ENCODE measurements at regions not wholly inside any gene's neighbourhood (a gene's known extent, or its start where the extent isn't known, plus 50 kb on each side); places are given as distances from the start of the nearest gene placed in this dataset.
A peak's percentile ranks its signal among the peaks of the same experiment; 100 is the strongest.

DNA sequence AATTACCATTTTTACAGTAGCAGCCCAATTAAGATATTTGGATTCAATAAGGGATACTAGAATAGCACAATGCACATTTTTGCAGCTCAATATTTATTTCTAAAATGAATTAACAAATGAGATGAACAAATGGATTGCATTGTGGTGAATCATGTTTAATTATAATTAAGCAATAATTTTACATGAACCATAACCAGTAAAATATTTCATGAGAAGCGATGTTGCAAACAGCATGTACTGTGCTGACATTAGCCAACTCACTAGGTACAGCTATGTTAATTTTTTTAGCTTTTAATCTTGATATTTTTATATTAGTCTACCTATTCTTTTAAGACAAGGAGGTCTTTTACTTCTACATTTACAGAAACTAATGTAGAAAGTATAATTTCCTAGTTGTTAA is 399.1 kb upstream of the AKR1E2 start:
- H3K4me3 Mint-ChIP-seq (ENCODE audit: unreplicated experiment): no peak overlapping the region
- no peak overlapping the region for H3K27ac Mint-ChIP-seq (ENCODE audit: low read depth, unreplicated experiment)
- POLR2A ChIA-PET: interaction anchor here (0.8 to 1.4 kb wide), 5 partner anchors 12 to 977 kb away, joined by 3 to 6 read pairs (median 3); no protein-coding TSS in a partner anchor
- no peaks in the 10 kb centered on the region for H3K4me1 Mint-ChIP-seq (ENCODE audit: insufficient read depth, unreplicated experiment)
- H3K36me3 Mint-ChIP-seq (ENCODE audit: insufficient read depth, unreplicated experiment): no peaks in the 10 kb centered on the region
- TF ChIP-seq, protein P1, sequence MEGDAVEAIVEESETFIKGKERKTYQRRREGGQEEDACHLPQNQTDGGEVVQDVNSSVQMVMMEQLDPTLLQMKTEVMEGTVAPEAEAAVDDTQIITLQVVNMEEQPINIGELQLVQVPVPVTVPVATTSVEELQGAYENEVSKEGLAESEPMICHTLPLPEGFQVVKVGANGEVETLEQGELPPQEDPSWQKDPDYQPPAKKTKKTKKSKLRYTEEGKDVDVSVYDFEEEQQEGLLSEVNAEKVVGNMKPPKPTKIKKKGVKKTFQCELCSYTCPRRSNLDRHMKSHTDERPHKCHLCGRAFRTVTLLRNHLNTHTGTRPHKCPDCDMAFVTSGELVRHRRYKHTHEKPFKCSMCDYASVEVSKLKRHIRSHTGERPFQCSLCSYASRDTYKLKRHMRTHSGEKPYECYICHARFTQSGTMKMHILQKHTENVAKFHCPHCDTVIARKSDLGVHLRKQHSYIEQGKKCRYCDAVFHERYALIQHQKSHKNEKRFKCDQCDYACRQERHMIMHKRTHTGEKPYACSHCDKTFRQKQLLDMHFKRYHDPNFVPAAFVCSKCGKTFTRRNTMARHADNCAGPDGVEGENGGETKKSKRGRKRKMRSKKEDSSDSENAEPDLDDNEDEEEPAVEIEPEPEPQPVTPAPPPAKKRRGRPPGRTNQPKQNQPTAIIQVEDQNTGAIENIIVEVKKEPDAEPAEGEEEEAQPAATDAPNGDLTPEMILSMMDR (IDR thresholded peaks at IDR 0.05; ENCODE audit: unreplicated experiment): no peak
- CTCF ChIA-PET: interaction anchor here (0.6 kb wide), 1 partner anchor 75 kb away, joined by 3 read pairs; no protein-coding TSS in a partner anchor
- no TSS peak for BruUV-seq (replicated peaks)
- peak; percentile 5 for DNase-seq (ENCODE audit: unreplicated experiment)
- intact Hi-C loops (cut with micrococcal nuclease): no loop called here
- H3K9me3 Mint-ChIP-seq (ENCODE audit: unreplicated experiment): no peaks in the 10 kb centered on the region
- no peaks in the 10 kb centered on the region for H3K27me3 Mint-ChIP-seq (ENCODE audit: insufficient read depth, unreplicated experiment)

DNA sequence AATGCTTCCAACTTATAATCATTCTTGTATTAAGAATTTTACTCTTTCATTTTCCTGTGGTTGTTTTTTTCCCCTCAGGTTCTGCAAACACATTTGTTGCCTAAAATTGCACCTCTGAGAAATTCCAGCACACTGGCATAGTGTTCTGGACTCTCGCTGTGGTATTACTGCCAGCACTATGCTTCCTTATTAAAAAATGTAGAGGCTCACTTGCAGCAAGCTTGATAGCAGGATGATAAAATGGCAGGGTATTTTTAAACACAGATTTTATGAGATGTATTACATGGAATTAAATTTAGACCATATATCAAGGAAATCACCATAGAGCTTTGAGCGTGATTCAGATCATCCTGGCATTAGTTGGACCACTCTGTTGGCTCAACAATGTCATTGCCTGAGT is 416.7 kb upstream of the AKR1E2 start:
- no TSS peak for BruUV-seq (replicated peaks)
- ChIA-PET CTCF (no interaction called here), POLR2A (interaction anchor here (0.6 to 0.7 kb wide), 3 partner anchors 53 to 349 kb away, joined by 3 read pairs; no protein-coding TSS in a partner anchor)
- no peak for DNase-seq (ENCODE audit: unreplicated experiment)
- no peaks in the 10 kb centered on the region for H3K27me3 Mint-ChIP-seq (ENCODE audit: insufficient read depth, unreplicated experiment)
- no peaks in the 10 kb centered on the region for H3K9me3 Mint-ChIP-seq (ENCODE audit: unreplicated experiment)
- TF ChIP-seq, protein P1 (IDR thresholded peaks at IDR 0.05; ENCODE audit: unreplicated experiment): no peak
- no peaks in the 10 kb centered on the region for H3K36me3 Mint-ChIP-seq (ENCODE audit: insufficient read depth, unreplicated experiment)
- peaks cover 7% of the 10 kb centered on the region for H3K4me1 Mint-ChIP-seq (ENCODE audit: insufficient read depth, unreplicated experiment)
- intact Hi-C loops (cut with micrococcal nuclease): no loop called here
- no peak overlapping the region for H3K4me3 Mint-ChIP-seq (ENCODE audit: unreplicated experiment)
- no peak overlapping the region for H3K27ac Mint-ChIP-seq (ENCODE audit: low read depth, unreplicated experiment)

DNA sequence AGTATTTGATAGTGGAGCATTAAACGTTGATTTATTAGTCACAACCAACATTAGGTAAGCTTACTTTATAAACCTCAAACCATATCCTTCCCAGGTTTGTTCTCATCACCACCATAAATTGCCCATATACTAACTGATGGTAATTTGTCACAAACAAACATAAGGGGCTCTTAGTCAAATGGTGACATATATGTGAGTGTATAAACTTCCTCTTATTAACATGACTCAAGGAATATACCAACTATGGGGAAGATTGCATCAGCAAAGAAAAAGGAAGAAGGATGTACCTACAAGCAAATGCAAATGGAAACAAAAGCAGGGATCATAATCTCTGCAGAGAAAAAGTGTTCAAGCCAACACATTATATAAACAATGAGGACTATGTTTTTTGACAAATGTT is 418.2 kb upstream of the AKR1E2 start:
- peak; percentile 36 for DNase-seq (ENCODE audit: unreplicated experiment)
- Mint-ChIP-seq H3K4me1 (ENCODE audit: insufficient read depth, unreplicated experiment) (peaks cover 7% of the 10 kb centered on the region), H3K9me3 (ENCODE audit: unreplicated experiment) (no peaks in the 10 kb centered on the region), H3K4me3 (ENCODE audit: unreplicated experiment) (no peak overlapping the region), H3K27ac (ENCODE audit: low read depth, unreplicated experiment) (no peak overlapping the region), H3K36me3 (ENCODE audit: insufficient read depth, unreplicated experiment) (no peaks in the 10 kb centered on the region), H3K27me3 (ENCODE audit: insufficient read depth, unreplicated experiment) (no peaks in the 10 kb centered on the region)
- ChIA-PET POLR2A (interaction anchor here (0.6 to 0.8 kb wide), 3 partner anchors 11 to 106 kb away, joined by 3 to 4 read pairs (median 3); no protein-coding TSS in a partner anchor), CTCF (no interaction called here)
- BruUV-seq (replicated peaks): no TSS peak
- TF ChIP-seq, protein P1 (IDR thresholded peaks at IDR 0.05; ENCODE audit: unreplicated experiment): no peak
- intact Hi-C loops (cut with micrococcal nuclease): no loop called here

DNA sequence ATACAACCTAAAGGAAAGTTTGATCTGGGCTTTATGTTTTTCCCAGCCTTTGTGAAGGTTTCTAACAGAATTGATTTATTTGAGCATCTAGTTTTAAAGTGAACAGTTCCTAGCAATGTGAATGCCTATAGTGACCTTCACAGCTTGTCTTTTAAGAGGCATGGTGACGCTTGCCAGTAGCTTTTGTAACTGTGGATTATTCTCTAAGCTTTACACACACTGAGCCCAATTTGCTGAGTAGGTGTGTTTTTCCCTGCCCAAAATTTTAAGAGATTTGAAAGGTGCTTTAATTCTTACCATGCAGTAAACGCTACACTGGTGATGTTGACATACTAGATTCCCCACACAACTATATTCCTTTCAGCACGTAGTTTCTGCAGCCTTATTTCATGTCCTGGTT is 420.2 kb upstream of the AKR1E2 start:
- TF ChIP-seq, protein P1 (IDR thresholded peaks at IDR 0.05; ENCODE audit: unreplicated experiment): no peak
- intact Hi-C loops (cut with micrococcal nuclease): no loop called here
- H3K27ac Mint-ChIP-seq (ENCODE audit: low read depth, unreplicated experiment): no peak overlapping the region
- H3K36me3 Mint-ChIP-seq (ENCODE audit: insufficient read depth, unreplicated experiment): no peaks in the 10 kb centered on the region
- peaks cover 7% of the 10 kb centered on the region for H3K4me1 Mint-ChIP-seq (ENCODE audit: insufficient read depth, unreplicated experiment)
- no TSS peak for BruUV-seq (replicated peaks)
- no peaks in the 10 kb centered on the region for H3K27me3 Mint-ChIP-seq (ENCODE audit: insufficient read depth, unreplicated experiment)
- no peaks in the 10 kb centered on the region for H3K9me3 Mint-ChIP-seq (ENCODE audit: unreplicated experiment)
- no peak for DNase-seq (ENCODE audit: unreplicated experiment)
- no peak overlapping the region for H3K4me3 Mint-ChIP-seq (ENCODE audit: unreplicated experiment)
- POLR2A ChIA-PET: interaction anchor here (0.7 kb wide), 1 partner anchor 144 kb away, joined by 3 read pairs; no protein-coding TSS in a partner anchor
- CTCF ChIA-PET: no interaction called here
